ENCODE measurements at regions not wholly inside any gene's neighbourhood (a gene's known extent, or its start where the extent isn't known, plus 50 kb on each side); places are given as distances from the start of the nearest gene placed in this dataset.

- no peaks in the 10 kb centered on the region for H3K79me2 ChIP-seq (ENCODE audit: insufficient read depth, low read depth, low read length)
- H3K4me1 ChIP-seq (ENCODE audit: insufficient read depth, low read length, poor library complexity, severe bottlenecking), result no peaks in the 10 kb centered on the region
- no peaks in the 10 kb centered on the region for H4K20me1 ChIP-seq (ENCODE audit: insufficient read depth, low read length)
- CTCF ChIA-PET (ENCODE audit: unreplicated experiment), result no interaction called here
- no peak overlapping the region for H3K4me2 ChIP-seq (ENCODE audit: low read length)
- H3K36me3 ChIP-seq (ENCODE audit: insufficient read depth, low read length), result no peaks in the 10 kb centered on the region
- H2AFZ ChIP-seq (ENCODE audit: low read length), result no peak overlapping the region
- POLR2A ChIA-PET, result no interaction called here
- intact Hi-C loops (cut with micrococcal nuclease; ENCODE audit: unreplicated experiment), result no loop called here
- H3K4me3 ChIP-seq (ENCODE audit: low read depth, low read length, poor library complexity, severe bottlenecking), result no peak overlapping the region
- H3K9me2 ChIP-seq (ENCODE audit: insufficient read depth, low read length), result no peaks in the 10 kb centered on the region
- no peak for TF ChIP-seq CTCF (conservative IDR thresholded peaks at IDR 0.05; ENCODE audit: low read length)
- no peak for TF ChIP-seq EZH2phosphoT487 (IDR thresholded peaks at IDR 0.05; ENCODE audit: borderline replicate concordance, low read depth, low read length)
- no TSS peak for BruUV-seq (replicated peaks)
- no peaks in the 10 kb centered on the region for H3K9me3 ChIP-seq (ENCODE audit: low read length)
- no peak for DNase-seq (ENCODE audit: low spot score)
- H3K27ac ChIP-seq (ENCODE audit: low read depth, low read length, poor library complexity, severe bottlenecking), result no peak overlapping the region
Observed at GRCh38 chrX:113305496-113305895, 464.9 kb upstream of the AMOT start.

GRCh38 chrX:113300580-113300979 is 459.9 kb upstream of the AMOT start:
- intact Hi-C loops (cut with micrococcal nuclease; ENCODE audit: unreplicated experiment), result no loop called here
- Histone ChIP-seq H2AFZ (ENCODE audit: low read length) (no peak overlapping the region), H3K4me1 (ENCODE audit: insufficient read depth, low read length, poor library complexity, severe bottlenecking) (no peaks in the 10 kb centered on the region), H3K27ac (ENCODE audit: low read depth, low read length, poor library complexity, severe bottlenecking) (no peak overlapping the region), H3K9me3 (ENCODE audit: low read length) (no peaks in the 10 kb centered on the region), H3K79me2 (ENCODE audit: insufficient read depth, low read depth, low read length) (no peaks in the 10 kb centered on the region), H3K9me2 (ENCODE audit: insufficient read depth, low read length) (no peaks in the 10 kb centered on the region), H3K4me3 (ENCODE audit: low read depth, low read length, poor library complexity, severe bottlenecking) (no peak overlapping the region), H4K20me1 (ENCODE audit: insufficient read depth, low read length) (no peaks in the 10 kb centered on the region), H3K36me3 (ENCODE audit: insufficient read depth, low read length) (no peaks in the 10 kb centered on the region), H3K4me2 (ENCODE audit: low read length) (no peak overlapping the region)
- no TSS peak for BruUV-seq (replicated peaks)
- DNase-seq (ENCODE audit: low spot score), result no peak
- TF ChIP-seq CTCF (conservative IDR thresholded peaks at IDR 0.05; ENCODE audit: low read length), result no peak
- TF ChIP-seq EZH2phosphoT487 (IDR thresholded peaks at IDR 0.05; ENCODE audit: borderline replicate concordance, low read depth, low read length), result no peak
- POLR2A ChIA-PET, result no interaction called here
- CTCF ChIA-PET (ENCODE audit: unreplicated experiment), result no interaction called here

GRCh38 chrX:113297437-113297836 is 456.8 kb upstream of the AMOT start:
- ChIA-PET POLR2A (no interaction called here), CTCF (ENCODE audit: unreplicated experiment) (no interaction called here)
- Histone ChIP-seq H3K9me2 (ENCODE audit: insufficient read depth, low read length) (no peaks in the 10 kb centered on the region), H2AFZ (ENCODE audit: low read length) (no peak overlapping the region), H3K9me3 (ENCODE audit: low read length) (no peaks in the 10 kb centered on the region), H3K4me1 (ENCODE audit: insufficient read depth, low read length, poor library complexity, severe bottlenecking) (no peaks in the 10 kb centered on the region), H4K20me1 (ENCODE audit: insufficient read depth, low read length) (no peaks in the 10 kb centered on the region), H3K27ac (ENCODE audit: low read depth, low read length, poor library complexity, severe bottlenecking) (no peak overlapping the region), H3K79me2 (ENCODE audit: insufficient read depth, low read depth, low read length) (no peaks in the 10 kb centered on the region), H3K4me2 (ENCODE audit: low read length) (no peak overlapping the region), H3K4me3 (ENCODE audit: low read depth, low read length, poor library complexity, severe bottlenecking) (no peak overlapping the region), H3K36me3 (ENCODE audit: insufficient read depth, low read length) (no peaks in the 10 kb centered on the region)
- intact Hi-C loops (cut with micrococcal nuclease; ENCODE audit: unreplicated experiment), result no loop called here
- DNase-seq (ENCODE audit: low spot score), result no peak
- BruUV-seq (replicated peaks), result no TSS peak
- TF ChIP-seq CTCF (conservative IDR thresholded peaks at IDR 0.05; ENCODE audit: low read length), result no peak
- TF ChIP-seq EZH2phosphoT487 (IDR thresholded peaks at IDR 0.05; ENCODE audit: borderline replicate concordance, low read depth, low read length), result no peak

All from OCI-LY7 (cell line).